ENCODE measurements at regions not wholly inside any gene's neighbourhood (a gene's known extent, or its start where the extent isn't known, plus 50 kb on each side); places are given as distances from the start of the nearest gene placed in this dataset.
"Not testable (repeated sequence)": the region's sequence is repeated elsewhere in the genome, so short reads cannot be mapped to it uniquely, and the experiment has no call there.

- H3K4me1 Mint-ChIP-seq (ENCODE audit: low read depth), result not testable (repeated sequence)
These were observed 59.8 kb upstream of the SEC11C start for GRCh38 chr18:59079687-59080501.

GRCh38 chr18:59083136-59083818 lies 56.4 kb upstream of the SEC11C start:
- intact Hi-C loops (cut with micrococcal nuclease), result no loop called here
- H3K36me3 Mint-ChIP-seq (ENCODE audit: low read depth), result no peaks in the 10 kb centered on the region
- H3K4me3 Mint-ChIP-seq, result no peak overlapping the region
- H3K27me3 Mint-ChIP-seq (ENCODE audit: low read depth), result peaks cover 17% of the 10 kb centered on the region
- H3K9me3 Mint-ChIP-seq, result no peaks in the 10 kb centered on the region
- DNase-seq, result no peak
- CTCF ChIA-PET, result interaction anchor here (0.6 to 2.8 kb wide), 12 partner anchors 11 to 319 kb away, joined by 3 to 10 read pairs (median 3); no protein-coding TSS in a partner anchor
- no peak overlapping the region for H3K27ac Mint-ChIP-seq
- H3K4me1 Mint-ChIP-seq (ENCODE audit: low read depth), result peaks cover 12% of the 10 kb centered on the region

More at GRCh38 chr18:59079687-59080501, 59.8 kb upstream of the SEC11C start:
- CTCF ChIA-PET, result interaction anchor here (1.0 to 1.9 kb wide), 3 partner anchors 10 to 93 kb away, joined by 4 to 8 read pairs (median 5); no protein-coding TSS in a partner anchor
- DNase-seq; H3K27ac Mint-ChIP-seq; intact Hi-C loops (cut with micrococcal nuclease); H3K4me3 Mint-ChIP-seq; H3K36me3 Mint-ChIP-seq (ENCODE audit: low read depth); H3K9me3 Mint-ChIP-seq: not testable (repeated sequence)
- peaks cover 12% of the 10 kb centered on the region for H3K27me3 Mint-ChIP-seq (ENCODE audit: low read depth)

GRCh38 chr18:59085126-59085794 lies 54.4 kb upstream of the SEC11C start:
- Mint-ChIP-seq H3K4me1 (ENCODE audit: low read depth) (peaks cover 12% of the 10 kb centered on the region), H3K36me3 (ENCODE audit: low read depth) (no peaks in the 10 kb centered on the region), H3K4me3 (no peak overlapping the region), H3K27ac (no peak overlapping the region), H3K9me3 (no peaks in the 10 kb centered on the region), H3K27me3 (ENCODE audit: low read depth) (peaks cover 22% of the 10 kb centered on the region)
- CTCF ChIA-PET, result interaction anchor here (0.7 to 3.1 kb wide), 18 partner anchors 13 to 317 kb away, joined by 3 to 11 read pairs (median 3); partner anchors contain the start of gene GRP
- DNase-seq, result no peak
- intact Hi-C loops (cut with micrococcal nuclease), result loop anchor here (2.0 kb wide), 2 partner anchors 136 to 318 kb away; partner anchors contain the start of gene GRP

GRCh38 chr18:59085797-59086196 lies 53.9 kb upstream of the SEC11C start:
- intact Hi-C loops (cut with micrococcal nuclease), result loop anchor here (2.0 kb wide), 2 partner anchors 135 to 317 kb away; partner anchors contain the start of gene GRP
- peaks cover 12% of the 10 kb centered on the region for H3K4me1 Mint-ChIP-seq (ENCODE audit: low read depth)
- H3K9me3 Mint-ChIP-seq, result no peaks in the 10 kb centered on the region
- no peak overlapping the region for H3K4me3 Mint-ChIP-seq
- peaks cover 23% of the 10 kb centered on the region for H3K27me3 Mint-ChIP-seq (ENCODE audit: low read depth)
- CTCF ChIA-PET, result interaction anchor here (1.0 to 3.1 kb wide), 9 partner anchors 16 to 555 kb away, joined by 3 to 11 read pairs (median 3); partner anchors contain the start of gene GRP
- no peaks in the 10 kb centered on the region for H3K36me3 Mint-ChIP-seq (ENCODE audit: low read depth)
- DNase-seq, result no peak
- no peak overlapping the region for H3K27ac Mint-ChIP-seq

GRCh38 chr18:59086522-59086921 lies 53.2 kb upstream of the SEC11C start:
- CTCF ChIA-PET, result interaction anchor here (1.1 to 3.1 kb wide), 5 partner anchors 17 to 556 kb away, joined by 3 to 11 read pairs (median 4); partner anchors contain the start of gene GRP
- Mint-ChIP-seq H3K4me1 (ENCODE audit: low read depth) (peaks cover 12% of the 10 kb centered on the region), H3K27me3 (ENCODE audit: low read depth) (peaks cover 23% of the 10 kb centered on the region), H3K27ac (no peak overlapping the region), H3K36me3 (ENCODE audit: low read depth) (no peaks in the 10 kb centered on the region), H3K9me3 (no peaks in the 10 kb centered on the region), H3K4me3 (no peak overlapping the region)
- intact Hi-C loops (cut with micrococcal nuclease), result no loop called here
- DNase-seq, result no peak

- intact Hi-C loops (cut with micrococcal nuclease), result loop anchor here (1.0 kb wide), 1 partner anchor 52 kb away; the partner anchor contains the start of gene SEC11C
- CTCF ChIA-PET, result interaction anchor here (0.6 to 3.1 kb wide), 4 partner anchors 17 to 557 kb away, joined by 3 to 11 read pairs (median 4); no protein-coding TSS in a partner anchor
- Mint-ChIP-seq H3K36me3 (ENCODE audit: low read depth) (no peaks in the 10 kb centered on the region), H3K4me1 (ENCODE audit: low read depth) (peaks cover 12% of the 10 kb centered on the region), H3K9me3 (no peaks in the 10 kb centered on the region), H3K27ac (no peak overlapping the region), H3K4me3 (no peak overlapping the region), H3K27me3 (ENCODE audit: low read depth) (peaks cover 20% of the 10 kb centered on the region)
- DNase-seq, result peak; percentile 56
These were observed 52.3 kb upstream of the SEC11C start for GRCh38 chr18:59087391-59087790.
